HUDEP-2 (cell line): ENCODE measurements at regions not wholly inside any gene's neighbourhood (a gene's known extent, or its start where the extent isn't known, plus 50 kb on each side); places are given as distances from the start of the nearest gene placed in this dataset.

ENCODE experiments used
- DNase-seq, 76 experiments: peaks; one replicate each; lab custom pipeline; 2025; ENCODE audit not compliant: unreplicated experiment in 76 of 76; lab: John Stamatoyannopoulos, UW

GRCh38 chr14:56745097-56745496 is 65.2 kb downstream of the OTX2 start:
- no peak for DNase-seq

GRCh38 chr14:56744016-56744415 is 66.3 kb downstream of the OTX2 start:
- no peak for DNase-seq

- DNase-seq = no peak
Measured at GRCh38 chr14:56742391-56742878, 67.8 kb downstream of the OTX2 start.

DNA sequence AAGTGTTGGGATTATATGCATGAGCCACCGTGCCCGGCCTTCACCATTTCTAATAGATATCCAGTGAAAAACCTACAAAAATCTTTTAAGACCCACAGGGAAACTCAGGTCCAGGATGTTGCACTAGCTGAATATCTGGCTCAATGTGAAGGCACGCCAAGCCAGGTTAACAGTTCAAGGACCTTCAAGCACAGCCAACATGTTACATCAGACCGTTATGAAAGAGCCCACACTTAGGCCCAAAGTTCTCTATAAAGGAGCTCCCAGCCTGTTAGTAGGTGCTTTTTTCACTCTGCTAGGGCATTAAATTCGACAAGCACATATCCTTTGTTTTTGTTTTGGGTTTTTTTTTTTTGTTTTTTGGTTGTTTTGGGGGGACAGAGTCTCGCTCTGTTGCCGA is 69.0 kb downstream of the OTX2 start:
- DNase-seq = no peak

GRCh38 chr14:56738020-56738419 is 72.3 kb downstream of the OTX2 start:
- DNase-seq = no peak

DNA sequence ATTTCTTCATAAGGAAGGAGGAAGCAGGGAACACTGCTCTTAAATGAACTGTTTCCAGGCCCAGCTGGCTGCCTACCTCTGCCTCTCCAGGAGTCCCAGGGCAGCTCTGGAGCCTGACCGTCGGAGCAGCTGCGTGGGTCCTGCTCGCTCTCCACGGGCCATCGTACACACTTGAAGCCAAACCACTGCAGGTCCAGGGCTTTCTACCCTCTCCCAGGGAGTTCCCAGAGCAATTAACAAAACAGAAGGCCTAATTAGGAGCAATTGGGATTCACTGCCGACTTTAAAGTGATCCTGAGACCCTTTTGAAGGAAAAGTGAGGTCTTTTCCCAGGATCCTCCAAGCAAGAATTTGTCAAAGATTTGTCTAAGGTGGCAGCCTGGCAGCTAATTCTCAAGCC is 76.9 kb downstream of the OTX2 start:
- no peak for DNase-seq

GRCh38 chr14:56731187-56731586 is 79.1 kb downstream of the OTX2 start:
- DNase-seq = no peak

- DNase-seq = peak in 1 of 76 experiments; percentile 1
Measured at GRCh38 chr14:56730538-56731145, 79.6 kb downstream of the OTX2 start.

- DNase-seq = no peak
Measured at GRCh38 chr14:56724013-56724412, 86.3 kb downstream of the OTX2 start.

GRCh38 chr14:56723418-56723817 is 86.9 kb downstream of the OTX2 start:
- no peak for DNase-seq

DNA sequence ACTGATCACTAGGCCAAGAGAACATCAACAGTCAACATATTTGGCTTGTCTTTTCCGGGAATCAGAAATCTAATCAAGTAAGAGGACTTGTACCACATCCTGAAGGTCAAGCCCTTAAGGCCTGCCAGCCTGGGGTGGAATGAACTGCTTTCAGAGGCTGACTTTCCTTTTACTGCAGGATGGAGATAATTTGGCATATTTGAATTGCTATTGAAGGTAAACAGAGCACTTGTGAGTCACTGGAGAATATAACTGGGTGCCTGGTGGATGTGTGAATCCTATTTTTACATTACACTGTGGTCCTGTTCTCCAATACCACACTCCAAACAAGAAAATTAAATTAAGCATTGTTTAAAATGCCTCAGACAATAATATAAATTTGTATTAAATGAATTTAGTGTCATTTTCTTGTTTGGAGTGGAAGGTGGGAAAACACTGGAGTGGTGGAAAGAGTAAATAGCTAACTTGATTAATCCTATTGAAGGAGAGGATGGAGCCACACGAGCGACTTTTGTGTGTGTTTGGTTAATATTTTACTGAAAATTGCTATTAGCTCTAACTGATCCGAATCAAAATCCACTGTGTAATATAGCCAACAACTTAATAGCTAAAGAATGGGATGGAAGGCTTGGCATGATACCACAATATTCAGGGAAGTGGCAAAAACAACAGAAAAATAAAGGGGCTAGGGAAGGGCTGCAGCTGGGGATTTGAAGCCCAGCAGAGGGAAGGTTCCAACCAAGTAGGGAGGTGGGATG is 89.4 kb downstream of the OTX2 start:
- DNase-seq = no peak

GRCh38 chr14:56718312-56718711 is 92.0 kb downstream of the OTX2 start:
- DNase-seq = no peak

DNA sequence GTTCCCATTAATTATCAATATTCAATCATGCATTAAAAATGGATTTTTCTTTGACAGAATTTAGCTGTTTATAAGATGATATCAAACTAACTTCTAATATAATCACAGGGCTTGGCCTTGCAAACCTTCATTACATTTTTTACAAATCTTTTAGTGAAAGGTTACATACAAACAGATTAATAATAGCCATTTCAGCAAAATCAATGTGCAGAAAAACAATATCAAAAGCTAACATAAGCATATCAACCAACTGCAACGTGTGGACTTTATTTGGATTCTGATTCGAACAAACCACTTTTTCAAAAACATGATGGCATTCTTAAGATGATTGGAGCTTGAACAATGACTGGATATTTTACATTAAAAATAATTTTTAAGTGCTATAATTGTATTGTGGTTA is 93.6 kb downstream of the OTX2 start:
- DNase-seq = no peak

GRCh38 chr14:56715938-56716337 is 94.3 kb downstream of the OTX2 start:
- no peak for DNase-seq

DNA sequence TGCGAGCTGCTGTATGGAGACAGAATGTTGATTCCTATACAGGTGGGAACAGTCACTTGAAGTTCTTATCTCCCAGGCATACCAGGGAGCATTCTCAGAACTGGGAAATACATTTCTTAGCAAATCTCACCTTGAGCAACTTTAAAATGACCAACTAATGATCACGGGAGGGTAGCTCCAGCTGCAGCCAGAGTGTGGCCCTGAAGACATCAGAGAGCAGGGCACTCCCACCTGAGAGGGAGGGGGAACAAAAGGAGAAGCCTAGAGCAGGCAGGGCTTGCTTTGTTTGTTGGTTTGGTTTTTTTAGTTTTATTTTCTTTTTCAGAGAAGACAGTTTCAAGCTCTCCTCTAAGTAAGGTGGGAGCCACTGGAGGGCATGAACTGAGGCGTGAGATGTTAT is 101.1 kb downstream of the OTX2 start:
- no peak for DNase-seq

- no peak for DNase-seq
Measured at GRCh38 chr14:56708704-56709103, 101.6 kb downstream of the OTX2 start.

DNA sequence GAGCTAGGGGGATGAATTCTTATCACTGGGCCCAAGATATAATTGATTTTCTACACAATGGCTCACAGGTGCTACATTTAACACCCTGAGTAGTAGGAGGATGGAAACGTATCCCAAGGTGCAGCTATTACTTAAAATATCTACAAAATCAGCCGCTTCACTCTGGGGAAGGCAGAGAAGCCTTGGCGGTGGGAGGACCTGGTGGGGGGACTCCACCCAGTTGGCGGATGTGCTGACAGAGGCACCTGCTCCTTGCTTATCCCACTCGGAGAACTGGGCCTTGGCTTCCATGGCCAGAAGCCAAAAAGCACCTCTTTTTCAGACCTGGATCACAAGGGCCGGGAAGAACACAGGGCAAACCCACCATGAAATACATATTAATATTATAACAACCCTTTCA is 106.3 kb downstream of the OTX2 start:
- no peak for DNase-seq

- DNase-seq = no peak
Measured at GRCh38 chr14:56702515-56702914, 107.8 kb downstream of the OTX2 start.
